Posterior vena cava (tissue), 2 donors: ENCODE measurements at regions not wholly inside any gene's neighbourhood (a gene's known extent, or its start where the extent isn't known, plus 50 kb on each side); places are given as distances from the start of the nearest gene placed in this dataset.
"Not testable (repeated sequence)": the region's sequence is repeated elsewhere in the genome, so short reads cannot be mapped to it uniquely, and the experiment has no call there.

Source experiments
- DNase-seq: peaks from one replicate; pipeline ENCODE4 v3.0.0-alpha.2; 2020; ENCODE audit warnings: low spot score
- intact Hi-C, 2 donors: fragments of 100-400 bp; cut with DNase I; formaldehyde crosslinking; loops; one replicate each; pipeline versions ENCODE4 v1.14.1 to v1.14.2; 2022 to 2023
- donor health status: DM: yes; HTN: yes; CAD: no.
- donor health status: DM: yes; HTN: yes; CAD: no.

GRCh38 chr7:113633073-113633472, 285.7 kb downstream of the PPP1R3A start:
- no peak for DNase-seq
- intact Hi-C loops = no loop called here

GRCh38 chr7:113628948-113629847, 289.6 kb downstream of the PPP1R3A start:
- no peak for DNase-seq
- intact Hi-C loops = no loop called here

GRCh38 chr7:113625494-113626102, 293.2 kb downstream of the PPP1R3A start:
- intact Hi-C loops = no loop called here

GRCh38 chr7:113622796-113623195, 296.0 kb downstream of the PPP1R3A start:
- intact Hi-C loops = no loop called here

More at GRCh38 chr7:113625494-113626102, 293.2 kb downstream of the PPP1R3A start:
- DNase-seq = no peak

GRCh38 chr7:113610572-113610971, 308.2 kb downstream of the PPP1R3A start:
- intact Hi-C loops = no loop called here
- no peak for DNase-seq

More at GRCh38 chr7:113622796-113623195, 296.0 kb downstream of the PPP1R3A start:
- no peak for DNase-seq

GRCh38 chr7:113608782-113609181, 310.0 kb downstream of the PPP1R3A start:
- intact Hi-C loops = no loop called here
- no peak for DNase-seq

GRCh38 chr7:113606325-113606724, 312.5 kb downstream of the PPP1R3A start:
- intact Hi-C loops = no loop called here
- DNase-seq = no peak

GRCh38 chr7:113600428-113600827, 318.4 kb downstream of the PPP1R3A start:
- intact Hi-C loops, DNase-seq: not testable (repeated sequence)

GRCh38 chr7:113593455-113593854, 325.4 kb downstream of the PPP1R3A start:
- intact Hi-C loops = not testable (repeated sequence)
- DNase-seq = peak; percentile 73

- intact Hi-C loops, DNase-seq: not testable (repeated sequence)
Measured at GRCh38 chr7:113592924-113593323, 325.9 kb downstream of the PPP1R3A start.

- intact Hi-C loops = no loop called here
Measured at GRCh38 chr7:113582471-113582870, 336.3 kb downstream of the PPP1R3A start.

GRCh38 chr7:113563257-113563656, 355.6 kb downstream of the PPP1R3A start:
- intact Hi-C loops = not testable (repeated sequence)

More at GRCh38 chr7:113582471-113582870, 336.3 kb downstream of the PPP1R3A start:
- DNase-seq = no peak

GRCh38 chr7:113562801-113563200, 356.0 kb downstream of the PPP1R3A start:
- intact Hi-C loops = no loop called here
- DNase-seq = no peak

More at GRCh38 chr7:113563257-113563656, 355.6 kb downstream of the PPP1R3A start:
- peak; percentile 72 for DNase-seq

- DNase-seq = no peak
- intact Hi-C loops = no loop called here
Measured at GRCh38 chr7:113562242-113562641, 356.6 kb downstream of the PPP1R3A start.

GRCh38 chr7:113561446-113561845, 357.4 kb downstream of the PPP1R3A start:
- DNase-seq = no peak
- intact Hi-C loops = no loop called here

- intact Hi-C loops = no loop called here
- no peak for DNase-seq
Measured at GRCh38 chr7:113550966-113551365, 367.8 kb downstream of the PPP1R3A start.

GRCh38 chr7:113548561-113548960, 370.2 kb downstream of the PPP1R3A start:
- intact Hi-C loops = no loop called here
- DNase-seq = no peak

GRCh38 chr7:113548137-113548536, 370.7 kb downstream of the PPP1R3A start:
- intact Hi-C loops = no loop called here
- no peak for DNase-seq

- intact Hi-C loops = no loop called here
- no peak for DNase-seq
Measured at GRCh38 chr7:113521468-113521867, 397.3 kb downstream of the PPP1R3A start.

GRCh38 chr7:113519472-113519871, 399.3 kb downstream of the PPP1R3A start:
- DNase-seq = no peak
- intact Hi-C loops = no loop called here
